Esophagus muscularis mucosa (tissue), 4 donors: ENCODE measurements at regions not wholly inside any gene's neighbourhood (a gene's known extent, or its start where the extent isn't known, plus 50 kb on each side); places are given as distances from the start of the nearest gene placed in this dataset.
A peak's percentile ranks its signal among the peaks of the same experiment; 100 is the strongest.

Experiments
- DNase-seq: peaks from one replicate; pipeline ENCODE4 v3.0.0-alpha.2; 2017; ENCODE audit errors: extremely low spot score
- H3K27ac ChIP-seq, 4 donors: fragments of 200-600 bp; sonication (generic); replicated peaks in 1 of 4; 1 replicate in 3 of 4; 2 replicates in 1 of 4; pipeline ENCODE4 v1.5.1; 2016 to 2019; ENCODE audit warnings: mild to moderate bottlenecking in 1 of 4
- H3K27me3 ChIP-seq, 4 donors: fragments of 200-600 bp; sonication (generic); one replicate each; pipeline versions ENCODE4 v1.5.1 to v1.6.0; 2016 to 2019
- H3K36me3 ChIP-seq, 4 donors: fragments of 200-600 bp; sonication (generic); one replicate each; pipeline ENCODE4 v1.5.1; 2016 to 2019
- H3K4me1 ChIP-seq, 4 donors: fragments of 200-600 bp; sonication (generic); one replicate each; pipeline ENCODE4 v1.5.1; 2016 to 2019
- H3K4me3 ChIP-seq, 4 donors: fragments of 200-600 bp; sonication (generic); 1 replicate in 2 of 4; 2 replicates in 2 of 4; pipeline ENCODE4 v1.5.1; 2016 to 2019; ENCODE audit warnings: mild to moderate bottlenecking in 4 of 4, moderate library complexity in 1 of 4
- H3K9me3 ChIP-seq, 4 donors: fragments of 200-600 bp; sonication (generic); 1 replicate in 3 of 4; 2 replicates in 1 of 4; pipeline ENCODE4 v1.5.1; 2016 to 2019
- EP300 ChIP-seq: sonication (generic); formaldehyde crosslinking; IDR thresholded peaks from one replicate; pipeline ENCODE4 v1.6.1; 2017; ENCODE audit warnings: antibody characterized with exemption
- POLR2A ChIP-seq: fragments of 450-650 bp; IDR thresholded peaks from one replicate; pipeline ENCODE4 v1.6.1; 2017; ENCODE audit warnings: antibody characterized with exemption, moderate library complexity, mild to moderate bottlenecking, low read depth
- POLR2AphosphoS5 ChIP-seq, 2 donors: sonication (generic); formaldehyde crosslinking; IDR thresholded peaks; one replicate each; pipeline ENCODE4 v1.6.1; 2017; ENCODE audit warnings: antibody characterized with exemption in 2 of 2
- WGBS: methylation state at CpG from one replicate; pipeline ENCODE4 v1.1.5; 2018; 5-methylcytosine and 5-hydroxymethylcytosine counted together
- intact Hi-C: fragments of 100-400 bp; cut with DNase I; formaldehyde crosslinking; loops from one replicate; pipeline ENCODE4 v1.15.1; 2023
- TF ChIP-seq, protein P1 (sequence below), 3 experiments: fragments of 200-600 bp in 2 of 3; fragments of 450-650 bp in 1 of 3; sonication (generic) in 2 of 3; IDR thresholded peaks; one replicate each; pipeline ENCODE4 v1.5.1; 2017 to 2019; ENCODE audit warnings: antibody characterized with exemption in 3 of 3, mild to moderate bottlenecking in 2 of 3, moderate library complexity in 1 of 3

- DNase-seq = no peak
- TF ChIP-seq, protein P1, sequence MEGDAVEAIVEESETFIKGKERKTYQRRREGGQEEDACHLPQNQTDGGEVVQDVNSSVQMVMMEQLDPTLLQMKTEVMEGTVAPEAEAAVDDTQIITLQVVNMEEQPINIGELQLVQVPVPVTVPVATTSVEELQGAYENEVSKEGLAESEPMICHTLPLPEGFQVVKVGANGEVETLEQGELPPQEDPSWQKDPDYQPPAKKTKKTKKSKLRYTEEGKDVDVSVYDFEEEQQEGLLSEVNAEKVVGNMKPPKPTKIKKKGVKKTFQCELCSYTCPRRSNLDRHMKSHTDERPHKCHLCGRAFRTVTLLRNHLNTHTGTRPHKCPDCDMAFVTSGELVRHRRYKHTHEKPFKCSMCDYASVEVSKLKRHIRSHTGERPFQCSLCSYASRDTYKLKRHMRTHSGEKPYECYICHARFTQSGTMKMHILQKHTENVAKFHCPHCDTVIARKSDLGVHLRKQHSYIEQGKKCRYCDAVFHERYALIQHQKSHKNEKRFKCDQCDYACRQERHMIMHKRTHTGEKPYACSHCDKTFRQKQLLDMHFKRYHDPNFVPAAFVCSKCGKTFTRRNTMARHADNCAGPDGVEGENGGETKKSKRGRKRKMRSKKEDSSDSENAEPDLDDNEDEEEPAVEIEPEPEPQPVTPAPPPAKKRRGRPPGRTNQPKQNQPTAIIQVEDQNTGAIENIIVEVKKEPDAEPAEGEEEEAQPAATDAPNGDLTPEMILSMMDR (IDR thresholded peaks at IDR 0.05) = no peak
- TF ChIP-seq POLR2A = no peak
- Histone ChIP-seq H3K36me3 (no peaks in the 10 kb centered on the region), H3K27ac (no peak overlapping the region), H3K4me3 (no peak overlapping the region), H3K9me3 (no peaks in the 10 kb centered on the region), H3K4me1 (peaks cover 5 to 29% (median 22%) of the 10 kb centered on the region in 4 donors), H3K27me3 (peaks cover 0 to 8% (median 0%) of the 10 kb centered on the region in 4 donors)
- intact Hi-C loops = no loop called here
- 93% methylated on average over 12 of the region's 12 CpGs for WGBS
Measured at GRCh38 chr16:88300463-88300835, 82.3 kb upstream of the ZNF469 start.

DNA sequence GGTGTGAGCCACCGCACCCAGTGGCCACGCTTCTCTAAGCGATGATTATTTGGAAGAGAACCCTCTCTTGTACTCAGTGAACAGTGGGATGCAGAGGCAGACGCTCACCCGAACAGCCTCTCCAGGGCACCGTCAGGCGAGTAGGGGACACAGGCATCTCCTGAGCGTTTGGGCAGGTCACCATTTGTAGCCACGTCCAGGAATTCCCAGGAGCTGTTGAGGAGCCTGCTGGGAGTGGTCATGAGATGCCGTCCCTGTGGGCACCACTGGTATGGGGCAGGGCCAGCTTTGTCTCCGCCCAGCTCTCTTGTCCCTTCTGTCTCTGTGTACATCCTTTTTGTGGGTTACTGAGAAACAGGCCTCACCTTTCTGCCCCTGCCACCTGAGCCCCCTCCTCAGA, 81.3 kb upstream of the ZNF469 start:
- no peak for TF ChIP-seq EP300
- TF ChIP-seq, protein P1 (IDR thresholded peaks at IDR 0.05) = no peak
- TF ChIP-seq POLR2AphosphoS5 (IDR thresholded peaks at IDR 0.05) = no peak
- TF ChIP-seq POLR2A = no peak
- Histone ChIP-seq H3K4me3 (no peak overlapping the region), H3K27me3 (peaks cover 0 to 7% (median 0%) of the 10 kb centered on the region in 4 donors), H3K9me3 (no peaks in the 10 kb centered on the region), H3K27ac (no peak overlapping the region), H3K36me3 (no peaks in the 10 kb centered on the region), H3K4me1 (peaks cover 5 to 29% (median 23%) of the 10 kb centered on the region in 4 donors)
- intact Hi-C loops = no loop called here
- no peak for DNase-seq
- 78% methylated on average over 7 of the region's 11 CpGs for WGBS

DNA sequence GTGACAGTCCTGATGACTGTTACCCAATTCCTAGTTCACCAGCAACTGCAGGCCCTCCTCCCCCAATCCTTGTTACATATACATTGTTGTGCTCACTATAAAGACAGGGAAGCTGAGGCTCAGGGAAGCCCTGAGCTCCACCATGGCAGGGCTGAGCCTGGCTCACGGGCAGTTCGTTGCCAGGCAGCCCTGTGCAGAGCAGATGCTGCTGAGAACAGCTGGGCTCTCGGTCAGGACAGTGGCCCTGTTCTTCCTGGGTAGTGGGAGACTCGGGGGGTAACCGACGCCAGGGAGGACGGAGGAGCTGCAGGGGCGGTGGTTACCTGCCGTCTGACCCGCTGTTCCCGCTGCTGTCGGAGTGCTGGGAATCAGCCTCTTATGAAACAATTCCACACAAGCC, 80.9 kb upstream of the ZNF469 start:
- no peak overlapping the region for H3K27ac ChIP-seq
- DNase-seq = no peak
- intact Hi-C loops = no loop called here
- WGBS = 62% methylated on average over 9 of the region's 12 CpGs
- TF ChIP-seq POLR2A (no peak), POLR2AphosphoS5 (IDR thresholded peaks at IDR 0.05) (no peak), EP300 (no peak)
- TF ChIP-seq, protein P1 (IDR thresholded peaks at IDR 0.05) = no peak
- peaks cover 5 to 29% (median 24%) of the 10 kb centered on the region in 4 donors for H3K4me1 ChIP-seq
- no peak overlapping the region for H3K4me3 ChIP-seq
- H3K27me3 ChIP-seq = peaks cover 0 to 7% (median 0%) of the 10 kb centered on the region in 4 donors
- no peaks in the 10 kb centered on the region for H3K36me3 ChIP-seq
- no peaks in the 10 kb centered on the region for H3K9me3 ChIP-seq

GRCh38 chr16:88302666-88303065, 80.1 kb upstream of the ZNF469 start:
- Histone ChIP-seq H3K27me3 (peaks cover 0 to 6% (median 0%) of the 10 kb centered on the region in 4 donors), H3K4me3 (no peak overlapping the region), H3K9me3 (peaks cover 0 to 2% (median 0%) of the 10 kb centered on the region in 4 donors), H3K4me1 (peaks cover 5 to 32% (median 25%) of the 10 kb centered on the region in 4 donors), H3K36me3 (no peaks in the 10 kb centered on the region), H3K27ac (no peak overlapping the region)
- no peak for DNase-seq
- intact Hi-C loops = no loop called here
- 88% methylated on average over 3 of the region's 6 CpGs for WGBS
- TF ChIP-seq POLR2A = no peak

DNA sequence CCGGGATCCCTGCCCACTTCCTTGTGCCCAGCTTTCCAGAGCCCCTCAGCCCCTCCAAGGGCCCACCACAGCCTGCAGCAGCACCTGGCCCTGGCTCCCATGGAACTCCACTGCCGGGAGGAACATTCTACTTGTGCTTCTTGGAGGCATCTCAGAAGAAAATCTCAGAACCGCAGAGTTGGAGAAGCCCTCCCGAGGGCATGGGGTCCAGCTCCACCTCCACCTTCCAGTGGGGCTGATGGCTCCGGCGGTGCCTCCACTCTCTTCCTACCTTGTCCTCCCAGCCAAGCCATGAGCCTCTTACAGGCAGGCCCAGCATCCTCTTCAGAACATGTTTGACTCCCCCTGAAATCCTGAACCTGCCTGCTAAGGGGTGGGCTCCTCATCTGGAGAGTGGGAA, 79.4 kb upstream of the ZNF469 start:
- Histone ChIP-seq H3K4me3 (no peak overlapping the region), H3K9me3 (peaks cover 0 to 6% (median 0%) of the 10 kb centered on the region in 4 donors), H3K27ac (peak overlapping the region in 1 of 4 donors; percentile 71), H3K27me3 (no peaks in the 10 kb centered on the region), H3K36me3 (no peaks in the 10 kb centered on the region), H3K4me1 (peaks cover 5 to 32% (median 22%) of the 10 kb centered on the region in 4 donors)
- TF ChIP-seq, protein P1 (IDR thresholded peaks at IDR 0.05) = no peak
- no peak for TF ChIP-seq POLR2AphosphoS5 (IDR thresholded peaks at IDR 0.05)
- TF ChIP-seq EP300 = no peak
- no peak for TF ChIP-seq POLR2A
- 55% methylated on average over 2 of the region's 6 CpGs for WGBS
- intact Hi-C loops = no loop called here
- DNase-seq = no peak
